ENCODE measurements at regions not wholly inside any gene's neighbourhood (a gene's known extent, or its start where the extent isn't known, plus 50 kb on each side); places are given as distances from the start of the nearest gene placed in this dataset.

DNA sequence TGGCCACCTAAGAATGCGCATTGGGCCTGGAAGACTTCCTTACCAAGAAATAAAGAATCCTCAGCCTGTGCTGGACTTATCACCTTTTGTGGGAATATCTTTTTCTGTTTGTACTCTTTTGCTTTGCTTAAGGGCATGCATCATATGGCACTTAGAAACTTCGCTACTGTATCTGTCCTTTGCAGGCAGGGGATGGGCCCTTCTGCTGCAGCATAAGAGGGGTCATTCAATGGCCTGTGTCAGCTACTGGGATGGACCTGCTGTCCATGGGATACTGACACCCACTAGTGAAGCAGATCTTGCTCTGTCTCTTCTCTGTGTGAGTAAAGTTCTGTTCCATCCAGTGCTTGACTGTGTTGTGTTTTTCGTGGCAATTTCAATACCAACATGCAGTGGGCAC lies 239.0 kb upstream of the JUN start:
- no peak for TF ChIP-seq POLR2A (IDR thresholded peaks at IDR 0.05)
- TF ChIP-seq, protein P1, sequence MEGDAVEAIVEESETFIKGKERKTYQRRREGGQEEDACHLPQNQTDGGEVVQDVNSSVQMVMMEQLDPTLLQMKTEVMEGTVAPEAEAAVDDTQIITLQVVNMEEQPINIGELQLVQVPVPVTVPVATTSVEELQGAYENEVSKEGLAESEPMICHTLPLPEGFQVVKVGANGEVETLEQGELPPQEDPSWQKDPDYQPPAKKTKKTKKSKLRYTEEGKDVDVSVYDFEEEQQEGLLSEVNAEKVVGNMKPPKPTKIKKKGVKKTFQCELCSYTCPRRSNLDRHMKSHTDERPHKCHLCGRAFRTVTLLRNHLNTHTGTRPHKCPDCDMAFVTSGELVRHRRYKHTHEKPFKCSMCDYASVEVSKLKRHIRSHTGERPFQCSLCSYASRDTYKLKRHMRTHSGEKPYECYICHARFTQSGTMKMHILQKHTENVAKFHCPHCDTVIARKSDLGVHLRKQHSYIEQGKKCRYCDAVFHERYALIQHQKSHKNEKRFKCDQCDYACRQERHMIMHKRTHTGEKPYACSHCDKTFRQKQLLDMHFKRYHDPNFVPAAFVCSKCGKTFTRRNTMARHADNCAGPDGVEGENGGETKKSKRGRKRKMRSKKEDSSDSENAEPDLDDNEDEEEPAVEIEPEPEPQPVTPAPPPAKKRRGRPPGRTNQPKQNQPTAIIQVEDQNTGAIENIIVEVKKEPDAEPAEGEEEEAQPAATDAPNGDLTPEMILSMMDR (IDR thresholded peaks at IDR 0.05): no peak
